ENCODE measurements at regions not wholly inside any gene's neighbourhood (a gene's known extent, or its start where the extent isn't known, plus 50 kb on each side); places are given as distances from the start of the nearest gene placed in this dataset.

DNA sequence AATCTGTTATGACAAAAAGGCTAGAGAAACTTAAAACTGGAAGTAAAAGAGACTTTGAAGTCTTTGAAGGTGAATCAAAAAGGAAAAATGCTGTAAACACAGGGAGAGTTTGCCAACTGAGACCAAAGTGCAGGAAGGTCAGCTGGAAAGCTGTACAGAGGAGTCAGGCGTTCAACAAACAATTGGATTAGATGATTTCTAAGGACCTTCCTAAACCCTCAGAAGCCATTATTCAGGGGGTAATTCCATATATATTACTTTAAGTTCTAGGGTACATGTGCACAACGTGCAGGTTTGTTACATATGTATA, 156.8 kb downstream of the ZBTB18 start:
- Histone ChIP-seq H3K27ac (ENCODE audit: low read depth, low read length) (no peak overlapping the region), H3K27me3 (ENCODE audit: insufficient read depth, low read length) (peaks cover 5% of the 10 kb centered on the region; the same call in 1 of the 2 replicates), H3K36me3 (ENCODE audit: insufficient read depth, low read length) (no peaks in the 10 kb centered on the region), H3K4me1 (ENCODE audit: control insufficient read depth, insufficient read depth, low read length, unreplicated experiment) (no peaks in the 10 kb centered on the region), H2AFZ (ENCODE audit: low read length, unreplicated experiment) (no peak overlapping the region), H3K4me3 (ENCODE audit: low read depth, low read length) (no peak overlapping the region), H3K79me2 (ENCODE audit: control insufficient read depth, insufficient read depth, low read length, unreplicated experiment) (no peaks in the 10 kb centered on the region)

- Histone ChIP-seq H3K36me3 (ENCODE audit: insufficient read depth, low read length) (no peaks in the 10 kb centered on the region), H3K27ac (ENCODE audit: low read depth, low read length) (no peak overlapping the region), H3K4me1 (ENCODE audit: control insufficient read depth, insufficient read depth, low read length, unreplicated experiment) (peaks cover 10% of the 10 kb centered on the region), H2AFZ (ENCODE audit: low read length, unreplicated experiment) (no peak overlapping the region), H3K4me3 (ENCODE audit: low read depth, low read length) (no peak overlapping the region), H3K27me3 (ENCODE audit: insufficient read depth, low read length) (no peaks in the 10 kb centered on the region), H3K79me2 (ENCODE audit: control insufficient read depth, insufficient read depth, low read length, unreplicated experiment) (no peaks in the 10 kb centered on the region)
These were observed 158.9 kb downstream of the ZBTB18 start for GRCh38 chr1:244209955-244210354.

- H3K79me2 ChIP-seq (ENCODE audit: control insufficient read depth, insufficient read depth, low read length, unreplicated experiment), result no peaks in the 10 kb centered on the region
These were observed 159.9 kb downstream of the ZBTB18 start for GRCh38 chr1:244210884-244211558.

DNA sequence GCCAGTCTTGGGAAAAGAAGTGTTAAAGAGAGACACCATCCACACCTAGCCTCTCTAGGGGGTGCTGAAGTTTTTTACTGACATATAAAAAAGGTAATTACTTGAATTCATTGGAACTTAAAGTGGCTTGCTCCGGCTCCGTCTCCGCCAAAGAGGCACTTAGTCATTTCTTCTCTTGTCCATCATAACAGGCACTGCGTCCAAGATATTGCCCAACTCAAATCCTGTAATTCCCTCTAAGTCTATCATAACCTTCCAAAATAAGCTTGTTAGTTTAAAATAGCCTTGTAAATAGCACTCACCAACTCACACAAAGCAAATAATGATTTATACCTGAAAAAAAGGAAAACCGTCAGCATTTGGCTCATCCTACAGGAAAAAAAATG, 160.5 kb downstream of the ZBTB18 start:
- peaks cover 10% of the 10 kb centered on the region for H3K4me1 ChIP-seq (ENCODE audit: control insufficient read depth, insufficient read depth, low read length, unreplicated experiment)
- no peak overlapping the region for H3K4me3 ChIP-seq (ENCODE audit: low read depth, low read length)
- no peak overlapping the region for H3K27ac ChIP-seq (ENCODE audit: low read depth, low read length)
- H3K79me2 ChIP-seq (ENCODE audit: control insufficient read depth, insufficient read depth, low read length, unreplicated experiment), result no peaks in the 10 kb centered on the region
- no peak overlapping the region for H2AFZ ChIP-seq (ENCODE audit: low read length, unreplicated experiment)
- H3K36me3 ChIP-seq (ENCODE audit: insufficient read depth, low read length), result no peaks in the 10 kb centered on the region
- no peaks in the 10 kb centered on the region for H3K27me3 ChIP-seq (ENCODE audit: insufficient read depth, low read length)

More at GRCh38 chr1:244210884-244211558, 159.9 kb downstream of the ZBTB18 start:
- H3K36me3 ChIP-seq (ENCODE audit: insufficient read depth, low read length), result no peaks in the 10 kb centered on the region
- H3K4me3 ChIP-seq (ENCODE audit: low read depth, low read length), result no peak overlapping the region
- peaks cover 10% of the 10 kb centered on the region for H3K4me1 ChIP-seq (ENCODE audit: control insufficient read depth, insufficient read depth, low read length, unreplicated experiment)
- H3K27ac ChIP-seq (ENCODE audit: low read depth, low read length), result no peak overlapping the region
- H2AFZ ChIP-seq (ENCODE audit: low read length, unreplicated experiment), result no peak overlapping the region
- H3K27me3 ChIP-seq (ENCODE audit: insufficient read depth, low read length), result no peaks in the 10 kb centered on the region

- H3K79me2 ChIP-seq (ENCODE audit: control insufficient read depth, insufficient read depth, low read length, unreplicated experiment), result no peaks in the 10 kb centered on the region
- no peak overlapping the region for H3K4me3 ChIP-seq (ENCODE audit: low read depth, low read length)
- H2AFZ ChIP-seq (ENCODE audit: low read length, unreplicated experiment), result no peak overlapping the region
- no peaks in the 10 kb centered on the region for H3K27me3 ChIP-seq (ENCODE audit: insufficient read depth, low read length)
- H3K36me3 ChIP-seq (ENCODE audit: insufficient read depth, low read length), result no peaks in the 10 kb centered on the region
- no peak overlapping the region for H3K27ac ChIP-seq (ENCODE audit: low read depth, low read length)
- H3K4me1 ChIP-seq (ENCODE audit: control insufficient read depth, insufficient read depth, low read length, unreplicated experiment), result peaks cover 10% of the 10 kb centered on the region
These were observed 161.1 kb downstream of the ZBTB18 start for GRCh38 chr1:244212219-244212618.

- Histone ChIP-seq H3K4me3 (ENCODE audit: low read depth, low read length) (no peak overlapping the region), H3K36me3 (ENCODE audit: insufficient read depth, low read length) (no peaks in the 10 kb centered on the region), H3K4me1 (ENCODE audit: control insufficient read depth, insufficient read depth, low read length, unreplicated experiment) (peaks cover 10% of the 10 kb centered on the region), H3K79me2 (ENCODE audit: control insufficient read depth, insufficient read depth, low read length, unreplicated experiment) (no peaks in the 10 kb centered on the region), H3K27ac (ENCODE audit: low read depth, low read length) (no peak overlapping the region), H3K27me3 (ENCODE audit: insufficient read depth, low read length) (no peaks in the 10 kb centered on the region), H2AFZ (ENCODE audit: low read length, unreplicated experiment) (no peak overlapping the region)
These were observed 161.9 kb downstream of the ZBTB18 start for GRCh38 chr1:244212797-244213475.

- no peak overlapping the region for H3K27ac ChIP-seq (ENCODE audit: low read depth, low read length)
- peaks cover 2% of the 10 kb centered on the region; the same call in 1 of the 2 replicates for H3K27me3 ChIP-seq (ENCODE audit: insufficient read depth, low read length)
- H3K36me3 ChIP-seq (ENCODE audit: insufficient read depth, low read length), result no peaks in the 10 kb centered on the region
- no peak overlapping the region for H2AFZ ChIP-seq (ENCODE audit: low read length, unreplicated experiment)
- H3K79me2 ChIP-seq (ENCODE audit: control insufficient read depth, insufficient read depth, low read length, unreplicated experiment), result no peaks in the 10 kb centered on the region
- peaks cover 10% of the 10 kb centered on the region for H3K4me1 ChIP-seq (ENCODE audit: control insufficient read depth, insufficient read depth, low read length, unreplicated experiment)
- H3K4me3 ChIP-seq (ENCODE audit: low read depth, low read length), result no peak overlapping the region
These were observed 163.2 kb downstream of the ZBTB18 start for GRCh38 chr1:244214009-244214967.

DNA sequence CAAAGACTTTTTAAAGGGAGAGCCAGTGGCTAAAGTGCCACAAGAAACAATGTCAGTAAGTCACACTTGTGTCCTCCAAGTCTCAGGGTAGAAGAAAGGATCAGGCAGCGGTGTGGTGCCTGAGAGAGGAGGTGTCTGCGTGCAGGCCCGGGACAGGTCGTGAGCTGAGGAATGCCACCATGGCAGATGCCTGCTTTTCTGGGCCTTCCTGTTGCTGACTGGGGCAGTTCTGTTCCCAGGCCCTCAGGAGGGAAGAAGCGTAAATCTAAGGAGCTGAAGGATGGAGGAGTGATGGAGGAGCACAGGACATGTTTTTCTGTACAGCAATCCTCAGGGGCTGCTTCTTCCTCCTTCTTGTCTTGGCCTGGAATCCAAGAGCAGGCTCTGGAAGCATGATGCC, 165.8 kb downstream of the ZBTB18 start:
- Histone ChIP-seq H3K36me3 (ENCODE audit: insufficient read depth, low read length) (no peaks in the 10 kb centered on the region), H2AFZ (ENCODE audit: low read length, unreplicated experiment) (no peak overlapping the region), H3K27me3 (ENCODE audit: insufficient read depth, low read length) (peaks cover 5% of the 10 kb centered on the region; the same call in 1 of the 2 replicates), H3K4me3 (ENCODE audit: low read depth, low read length) (no peak overlapping the region), H3K27ac (ENCODE audit: low read depth, low read length) (no peak overlapping the region), H3K79me2 (ENCODE audit: control insufficient read depth, insufficient read depth, low read length, unreplicated experiment) (no peaks in the 10 kb centered on the region), H3K4me1 (ENCODE audit: control insufficient read depth, insufficient read depth, low read length, unreplicated experiment) (peaks cover 10% of the 10 kb centered on the region)

- Histone ChIP-seq H2AFZ (ENCODE audit: low read length, unreplicated experiment) (no peak overlapping the region), H3K4me3 (ENCODE audit: low read depth, low read length) (no peak overlapping the region), H3K4me1 (ENCODE audit: control insufficient read depth, insufficient read depth, low read length, unreplicated experiment) (peaks cover 10% of the 10 kb centered on the region)
These were observed 166.6 kb downstream of the ZBTB18 start for GRCh38 chr1:244217711-244218110.

DNA sequence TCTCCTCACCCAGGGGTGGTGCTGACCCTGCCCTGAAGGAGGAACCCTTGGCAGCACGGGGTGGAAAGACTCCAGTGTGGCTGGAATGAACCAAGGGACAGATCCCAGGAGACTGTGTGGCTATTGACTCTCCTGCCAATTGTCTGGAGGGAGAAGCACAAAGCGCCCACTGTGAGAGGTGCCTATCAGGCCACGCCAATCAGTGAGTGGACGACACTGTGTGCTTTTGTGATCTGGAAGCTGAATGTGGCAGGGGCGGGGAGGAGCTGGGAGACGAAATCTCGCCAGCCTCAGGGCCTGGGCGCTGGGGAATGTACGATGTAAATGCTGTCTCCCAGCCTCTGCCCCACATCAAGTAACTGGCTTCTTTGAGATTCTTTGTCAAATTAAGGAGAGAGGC, 167.1 kb downstream of the ZBTB18 start:
- Histone ChIP-seq H3K79me2 (ENCODE audit: control insufficient read depth, insufficient read depth, low read length, unreplicated experiment) (no peaks in the 10 kb centered on the region), H3K27me3 (ENCODE audit: insufficient read depth, low read length) (peaks cover 5% of the 10 kb centered on the region; the same call in 1 of the 2 replicates), H3K36me3 (ENCODE audit: insufficient read depth, low read length) (no peaks in the 10 kb centered on the region), H3K4me3 (ENCODE audit: low read depth, low read length) (no peak overlapping the region), H3K4me1 (ENCODE audit: control insufficient read depth, insufficient read depth, low read length, unreplicated experiment) (peaks cover 10% of the 10 kb centered on the region), H2AFZ (ENCODE audit: low read length, unreplicated experiment) (no peak overlapping the region), H3K27ac (ENCODE audit: low read depth, low read length) (no peak overlapping the region)

More at GRCh38 chr1:244217711-244218110, 166.6 kb downstream of the ZBTB18 start:
- peaks cover 5% of the 10 kb centered on the region; the same call in 1 of the 2 replicates for H3K27me3 ChIP-seq (ENCODE audit: insufficient read depth, low read length)
- H3K36me3 ChIP-seq (ENCODE audit: insufficient read depth, low read length), result no peaks in the 10 kb centered on the region
- no peak overlapping the region for H3K27ac ChIP-seq (ENCODE audit: low read depth, low read length)
- no peaks in the 10 kb centered on the region for H3K79me2 ChIP-seq (ENCODE audit: control insufficient read depth, insufficient read depth, low read length, unreplicated experiment)

All from ACC112 (cell line).